GM18870 (cell line): ENCODE measurements at regions not wholly inside any gene's neighbourhood (a gene's known extent, or its start where the extent isn't known, plus 50 kb on each side); places are given as distances from the start of the nearest gene placed in this dataset.

ENCODE experiments used
- ATAC-seq: cut with Tn5 transposase; IDR thresholded peaks from one replicate; pipeline ENCODE4 v1.9.1; 2021; ENCODE audit warnings: moderate library complexity; ENCODE audit not compliant: unreplicated experiment

DNA sequence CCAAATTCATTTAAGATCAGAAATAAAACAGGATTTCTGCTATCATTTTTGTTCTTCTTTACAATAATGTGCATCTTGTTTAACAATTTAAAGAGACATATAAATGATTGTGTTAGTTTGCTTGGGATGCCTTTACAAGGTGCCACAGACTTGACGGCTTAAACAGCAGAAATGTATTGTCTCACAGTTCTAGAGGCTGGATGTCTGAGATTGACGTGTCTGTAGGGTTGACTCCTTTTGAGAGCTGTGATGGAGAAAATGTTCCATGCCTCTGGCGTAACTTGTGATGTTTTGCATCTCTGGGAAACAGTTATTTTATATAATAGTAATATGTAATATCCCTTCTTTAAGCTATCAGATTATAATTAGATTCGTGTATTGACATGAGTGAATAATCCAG lies 1091.6 kb upstream of the PRMT6 start:
- ATAC-seq = no peak

DNA sequence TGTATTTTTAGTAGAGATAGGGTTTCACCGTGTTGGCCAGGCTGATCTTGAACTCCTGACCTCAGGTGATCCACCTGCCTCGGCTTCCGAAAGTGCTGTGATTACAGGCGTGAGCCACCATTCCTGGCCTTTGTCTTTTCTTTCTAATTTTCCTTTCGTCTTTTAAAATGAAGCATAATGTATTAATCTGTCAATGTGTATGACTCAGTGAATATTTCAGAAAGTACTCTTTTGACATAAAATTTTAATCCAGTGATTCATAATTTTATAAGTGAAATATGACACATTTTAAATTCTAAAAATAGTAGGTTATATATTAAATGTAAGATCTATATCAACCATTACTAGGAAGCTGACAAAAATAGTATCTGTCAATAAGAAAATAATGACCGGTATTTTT lies 1059.0 kb upstream of the PRMT6 start:
- ATAC-seq = no peak

DNA sequence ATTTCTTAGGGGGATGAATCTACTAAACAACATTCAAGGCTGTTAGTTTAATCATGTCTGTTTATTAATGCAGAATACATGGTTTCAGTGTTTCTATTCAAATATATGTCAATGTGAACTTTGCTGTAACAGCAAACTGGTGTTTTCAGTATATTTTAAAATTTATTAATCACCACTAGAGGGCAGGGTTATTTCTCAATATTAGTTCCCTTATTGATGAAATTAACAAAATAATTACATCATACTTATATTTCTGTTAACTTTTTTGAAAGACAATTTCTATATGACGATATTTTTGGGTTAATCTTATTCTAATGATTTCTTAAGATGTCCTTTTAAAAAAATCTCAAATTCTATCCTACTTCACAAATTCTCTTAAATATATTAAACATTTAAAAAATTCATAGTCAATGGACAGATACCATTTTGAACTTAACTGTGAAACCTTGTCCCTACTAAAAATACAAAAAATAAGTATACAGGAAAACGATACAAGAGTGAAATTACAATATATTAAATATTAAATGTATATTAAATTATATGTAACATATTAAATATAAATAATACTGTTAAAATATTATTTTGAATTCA lies 1034.1 kb upstream of the PRMT6 start:
- ATAC-seq = no peak

DNA sequence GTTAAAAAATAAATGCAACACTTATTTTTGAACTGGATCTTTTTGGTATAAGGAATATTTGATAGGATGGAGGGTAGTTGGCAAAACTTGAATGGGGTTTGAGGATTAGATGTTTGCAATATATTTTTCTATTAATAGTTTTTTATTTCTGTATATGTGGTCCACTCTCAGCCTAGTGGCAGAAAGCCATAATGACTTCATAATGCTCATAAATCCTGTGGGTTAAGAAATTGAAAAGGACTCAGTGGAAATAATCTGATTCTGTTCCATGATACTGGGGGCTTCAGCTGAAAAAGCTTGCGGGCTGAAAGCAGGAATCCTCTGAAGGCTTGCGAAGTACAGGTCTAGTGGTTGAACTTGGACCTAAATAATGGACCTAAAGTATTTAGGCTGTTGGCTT lies 1028.6 kb upstream of the PRMT6 start:
- ATAC-seq = no peak

DNA sequence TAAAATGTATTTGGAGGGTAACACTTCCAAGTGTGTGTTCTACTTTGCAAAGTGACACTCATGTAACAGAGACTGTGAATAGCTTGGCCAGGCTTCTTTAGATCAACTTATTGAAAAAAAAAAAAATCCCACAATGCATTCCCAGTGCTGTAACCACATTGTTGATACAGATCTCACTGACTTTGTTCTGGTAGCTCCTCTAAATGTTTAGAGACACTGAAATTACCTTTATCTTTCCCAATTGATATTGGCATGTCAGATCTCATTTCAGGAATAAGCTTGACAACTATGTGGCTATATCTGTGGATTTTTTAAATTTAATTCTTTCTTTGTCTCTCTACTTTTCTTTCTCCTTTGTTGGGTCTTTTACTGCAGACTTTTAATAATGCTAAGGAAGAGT lies 1018.9 kb upstream of the PRMT6 start:
- ATAC-seq = no peak

DNA sequence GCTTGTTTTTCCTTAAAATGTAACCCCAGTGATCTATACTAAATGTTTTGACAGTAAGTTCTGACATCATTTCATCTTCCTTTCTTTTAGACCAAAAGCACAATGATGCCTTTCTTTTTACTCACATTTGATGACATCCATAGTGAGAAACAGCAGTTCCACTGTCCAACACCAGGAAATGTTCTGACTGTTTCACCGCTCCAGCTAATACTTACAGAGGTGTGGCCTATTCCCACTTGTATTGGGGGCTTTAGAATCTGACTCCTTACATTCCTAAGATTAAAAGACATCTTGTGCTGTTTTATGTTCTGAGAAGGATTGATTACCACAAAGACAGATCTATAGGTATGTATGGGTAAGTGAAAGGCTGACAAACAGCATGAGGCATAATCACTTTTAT lies 1018.2 kb upstream of the PRMT6 start:
- ATAC-seq = no peak

DNA sequence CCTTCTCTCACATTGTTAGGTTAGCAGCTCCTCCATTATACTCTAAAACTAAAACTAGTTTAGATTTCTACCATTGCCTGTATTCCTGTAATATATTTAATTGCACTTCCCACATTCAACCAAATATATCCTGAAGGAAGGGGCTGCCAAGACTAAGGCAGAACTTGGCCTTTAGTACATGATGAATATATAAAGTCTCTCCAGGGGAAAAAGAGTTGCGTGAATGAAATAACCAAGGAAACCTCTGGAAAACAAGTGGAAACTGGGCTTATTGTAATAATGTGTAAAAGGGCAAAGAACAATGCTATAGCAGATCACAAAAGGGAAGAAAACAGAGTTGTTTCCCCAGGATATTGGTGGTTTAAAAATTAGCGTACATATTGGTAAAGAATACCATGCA lies 1012.5 kb upstream of the PRMT6 start:
- ATAC-seq = no peak

DNA sequence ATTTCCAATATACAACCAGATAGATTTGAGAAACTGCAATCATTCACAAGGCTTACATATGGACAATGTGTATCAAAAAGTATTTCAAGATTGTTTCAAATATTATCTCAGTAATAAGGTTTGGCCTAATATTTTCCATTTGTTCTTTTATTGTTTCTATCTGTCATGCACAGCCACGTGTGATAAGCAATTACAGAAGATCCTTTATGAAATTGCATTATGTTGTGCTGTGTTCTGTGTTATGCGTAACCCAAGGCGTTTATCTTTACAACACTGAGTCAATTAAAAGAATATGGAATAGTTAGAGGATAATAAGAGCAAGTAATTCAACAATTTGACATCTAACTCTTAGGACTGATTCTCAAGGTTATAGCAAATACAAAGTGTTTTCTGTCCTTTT lies 1009.3 kb upstream of the PRMT6 start:
- no peak for ATAC-seq

DNA sequence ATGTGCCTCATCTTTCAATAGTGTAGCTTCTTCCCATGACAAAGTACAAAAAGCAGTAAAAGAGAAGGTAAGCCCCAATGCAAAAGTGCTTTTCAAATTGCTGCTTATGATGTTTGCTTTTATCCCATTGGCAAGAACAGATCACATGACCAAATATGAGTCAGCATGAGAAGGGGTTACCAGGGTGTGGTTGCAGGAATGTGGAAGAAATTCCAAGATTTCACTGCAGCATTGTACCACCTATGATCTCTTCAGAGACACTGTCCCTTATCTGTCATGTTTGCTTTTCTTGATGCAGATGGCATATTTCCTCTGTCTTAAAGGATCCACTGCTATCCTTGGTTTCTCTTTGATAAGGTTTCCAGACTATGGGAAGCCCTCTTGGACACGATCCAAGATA lies 1006.9 kb upstream of the PRMT6 start:
- no peak for ATAC-seq

DNA sequence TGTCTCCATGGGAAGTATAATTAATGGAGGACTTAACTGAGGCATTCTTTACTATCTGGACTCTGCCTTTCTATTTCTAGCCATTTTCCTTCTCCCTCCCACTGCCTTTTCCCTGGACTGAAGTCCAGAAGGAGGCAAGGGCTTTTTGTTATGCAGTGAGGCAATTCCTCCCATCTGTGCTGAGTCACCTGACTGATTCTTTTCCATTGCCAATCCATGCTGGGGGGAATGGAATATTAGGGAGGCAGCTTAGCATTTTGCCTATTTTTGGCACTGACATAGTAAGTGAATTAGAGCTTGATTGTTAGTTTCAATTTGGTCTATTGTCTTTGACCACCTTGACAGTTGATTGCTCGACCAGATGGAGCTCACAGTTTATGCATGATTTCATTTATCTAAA lies 1000.6 kb upstream of the PRMT6 start:
- ATAC-seq = no peak

DNA sequence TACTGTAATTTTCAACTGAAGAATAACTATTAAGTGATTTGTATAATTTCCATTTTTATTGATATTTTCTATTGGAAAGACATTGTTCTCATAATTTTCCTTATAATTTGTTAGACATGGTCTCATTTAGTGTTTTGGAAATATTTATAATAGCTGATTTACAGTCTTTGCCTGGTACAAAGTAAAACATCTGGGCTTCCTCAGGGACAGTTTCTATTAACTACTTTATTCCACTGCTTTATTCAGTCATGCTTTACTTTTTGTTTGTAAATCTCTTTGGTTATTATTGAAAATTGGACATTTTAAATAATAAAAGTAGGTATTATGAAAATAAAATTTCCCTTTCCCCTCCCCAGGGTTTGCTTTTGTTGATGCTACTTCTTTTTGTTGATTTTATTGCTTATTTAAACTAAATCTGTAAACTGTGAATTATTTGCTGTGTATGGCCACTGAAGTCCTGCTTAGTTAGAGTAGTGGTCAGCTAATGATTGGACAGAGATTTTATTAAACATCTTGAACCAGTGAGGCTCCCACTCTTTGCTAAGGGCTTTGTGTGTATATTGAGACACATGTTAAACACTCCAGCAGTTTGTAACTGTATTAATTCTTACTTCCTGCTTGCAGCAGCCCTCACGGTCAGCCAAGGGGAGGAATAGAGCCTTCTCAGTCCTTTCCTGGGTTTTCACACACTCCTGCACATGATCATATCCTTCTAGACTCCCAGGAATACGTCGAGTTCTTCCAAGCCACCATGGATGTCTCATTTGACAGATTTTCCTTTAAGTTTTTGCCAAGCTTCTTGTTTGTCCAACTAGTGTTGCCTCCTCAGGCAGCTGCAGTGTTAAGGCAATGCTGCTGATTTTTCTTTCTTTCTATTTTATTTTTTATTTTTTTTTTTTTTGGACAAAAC lies 994.6 kb upstream of the PRMT6 start:
- no peak for ATAC-seq

DNA sequence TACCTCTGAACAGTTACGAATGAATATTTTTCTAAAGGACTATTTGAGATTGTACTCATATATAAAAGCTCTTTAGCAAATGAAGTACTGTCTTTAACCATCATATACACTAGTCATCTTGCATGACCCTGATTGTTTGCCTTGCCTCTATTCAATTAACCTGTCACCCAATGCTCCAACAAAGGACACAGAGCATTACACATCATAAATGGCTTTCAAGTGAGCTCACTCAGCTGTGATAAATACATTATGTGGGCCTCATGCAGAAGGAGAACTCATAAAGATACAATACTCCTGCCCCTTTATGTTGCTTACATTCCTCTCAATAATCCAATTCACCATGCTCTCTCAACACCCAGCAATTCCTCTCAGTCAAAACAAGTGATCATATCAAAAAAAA lies 993.0 kb upstream of the PRMT6 start:
- ATAC-seq = no peak

DNA sequence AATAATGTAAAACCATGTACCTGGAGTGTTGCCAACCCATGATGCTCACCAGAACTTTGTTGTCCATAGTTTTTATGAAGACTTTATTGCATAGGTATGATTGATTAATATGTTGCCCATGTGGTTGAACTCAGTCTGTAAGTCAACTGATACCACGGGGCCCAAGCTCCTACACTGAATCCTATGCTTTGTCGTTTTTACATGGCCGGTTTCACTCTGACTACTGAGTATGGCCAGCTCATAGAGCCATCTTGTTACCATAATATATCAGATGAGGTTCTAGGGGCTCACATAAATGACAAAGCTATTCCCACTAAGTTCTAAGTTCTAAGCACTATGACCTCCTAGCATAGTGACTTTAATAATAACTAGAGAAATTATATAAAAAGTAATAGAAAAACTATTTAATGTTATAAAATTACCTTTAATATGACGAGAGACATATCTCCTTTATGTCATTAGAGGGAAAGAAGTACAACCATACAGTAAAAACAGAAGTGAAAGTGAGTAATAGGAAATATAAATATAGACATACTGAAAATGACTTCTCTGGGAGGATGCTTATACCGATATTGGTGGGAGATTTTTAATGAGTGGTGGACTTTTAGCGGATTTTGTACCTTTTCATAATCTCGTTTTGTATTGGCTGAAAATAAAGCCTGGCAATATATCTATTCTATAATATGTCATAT lies 983.4 kb upstream of the PRMT6 start:
- ATAC-seq = peak; percentile 87

DNA sequence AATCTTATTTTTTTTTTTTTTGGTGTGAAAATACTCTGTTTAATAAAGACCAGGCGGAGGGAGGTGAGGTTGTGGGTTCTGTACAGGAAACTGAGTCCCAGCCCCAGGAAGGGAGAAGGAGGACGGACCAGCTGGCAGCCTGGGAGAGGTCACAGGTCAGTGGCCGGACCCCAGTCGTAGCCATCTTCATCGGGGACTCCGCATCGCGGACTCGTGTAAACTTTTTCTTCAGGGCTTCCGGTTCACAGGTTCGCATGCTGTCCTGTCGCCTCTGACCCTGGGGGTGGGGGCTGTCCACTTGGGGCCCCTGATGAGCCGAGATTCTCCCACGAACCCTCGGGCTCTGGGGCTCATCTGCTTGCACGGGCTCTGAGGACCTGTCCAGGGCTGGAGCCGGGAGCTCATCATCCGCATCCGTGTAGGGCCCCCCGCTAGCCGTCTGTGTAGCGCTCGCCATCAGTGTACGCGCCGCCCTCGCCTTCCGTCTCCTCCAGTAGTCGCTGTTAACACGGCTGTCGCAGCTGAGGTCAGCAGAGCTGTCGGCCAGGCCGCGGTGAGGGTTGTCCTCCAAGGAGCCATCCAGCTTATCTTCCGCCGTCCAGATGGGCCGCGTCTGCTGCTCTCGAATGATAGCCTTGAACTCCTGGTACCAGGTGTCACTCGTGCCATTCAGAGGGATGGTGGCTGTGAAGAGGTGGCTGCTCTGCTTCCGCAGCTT lies 975.7 kb upstream of the PRMT6 start:
- no peak for ATAC-seq

DNA sequence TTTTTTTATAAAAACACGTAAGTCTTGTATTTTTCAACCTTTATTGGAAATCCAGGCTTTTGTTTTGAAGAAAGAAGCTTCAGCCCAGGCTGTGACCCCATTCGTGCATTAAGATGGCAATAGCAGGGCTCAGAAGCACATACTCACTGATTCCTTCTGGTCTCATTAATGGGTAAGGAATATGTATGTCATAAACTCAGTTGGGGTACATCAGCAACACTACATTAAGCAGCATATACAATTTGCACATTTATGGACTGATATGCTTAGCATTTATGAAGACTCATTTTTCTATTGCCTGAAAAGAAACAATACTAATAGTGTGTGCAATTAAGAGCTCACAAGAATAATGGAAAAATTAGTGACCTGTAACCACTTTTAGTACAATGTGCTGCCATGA lies 945.4 kb upstream of the PRMT6 start:
- ATAC-seq = no peak

DNA sequence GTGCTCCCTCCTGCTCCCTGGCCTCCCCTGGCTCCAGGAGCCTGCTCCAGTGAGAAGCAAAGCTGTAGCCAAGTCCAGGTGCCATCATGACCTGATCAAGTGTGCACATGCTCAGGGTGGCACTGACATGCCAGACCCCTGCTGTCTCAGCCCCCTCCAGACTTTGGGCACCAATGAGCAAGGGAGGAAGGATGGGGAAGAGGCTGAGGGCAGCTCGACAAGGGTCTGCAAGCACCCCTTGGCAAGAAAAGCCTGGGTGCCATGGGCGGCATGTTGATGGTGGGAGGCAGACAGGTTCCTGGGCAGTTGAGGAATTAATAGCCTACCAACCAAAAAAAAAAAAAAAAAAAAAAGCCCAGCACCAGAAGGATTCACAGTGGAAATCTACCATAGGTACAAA lies 942.6 kb upstream of the PRMT6 start:
- no peak for ATAC-seq

DNA sequence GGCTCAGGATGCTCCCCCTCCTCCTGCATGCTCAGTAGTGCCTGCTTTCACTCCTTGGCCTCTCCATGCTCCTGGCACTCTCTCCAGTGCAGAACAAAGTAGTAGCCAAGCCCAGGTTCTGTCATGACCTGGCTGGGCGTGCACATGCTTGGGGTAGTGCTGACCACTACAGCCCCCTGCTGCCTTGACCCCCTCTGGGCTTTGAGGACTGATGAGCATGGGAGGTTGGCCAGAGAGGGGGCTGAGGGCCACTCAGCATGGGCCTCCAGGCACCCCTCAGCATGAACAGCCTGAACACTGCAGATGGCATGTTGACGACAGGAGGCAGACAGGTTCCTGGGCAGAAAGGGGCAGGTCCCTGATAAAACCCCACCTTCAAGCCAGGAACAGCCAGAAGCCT lies 935.7 kb upstream of the PRMT6 start:
- no peak for ATAC-seq

DNA sequence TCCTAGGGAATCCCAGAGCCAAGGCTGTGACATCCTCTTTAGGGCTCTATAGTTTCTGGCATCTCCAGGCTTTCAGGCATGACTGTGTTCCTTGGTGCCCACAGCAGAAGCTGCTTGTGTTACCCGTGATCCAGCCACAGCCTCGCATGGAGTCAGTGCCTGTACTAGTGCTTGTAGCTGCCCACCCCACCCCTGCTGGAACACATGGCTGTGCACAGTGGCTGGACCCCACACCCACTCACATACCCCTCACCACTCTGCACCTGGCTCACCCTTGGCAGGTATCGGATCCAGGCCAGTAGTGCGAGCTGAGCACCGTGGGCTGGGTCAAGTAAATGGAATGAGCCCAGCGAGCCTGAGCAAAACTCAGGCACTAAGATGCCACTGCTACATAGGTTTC lies 934.7 kb upstream of the PRMT6 start:
- ATAC-seq = no peak

DNA sequence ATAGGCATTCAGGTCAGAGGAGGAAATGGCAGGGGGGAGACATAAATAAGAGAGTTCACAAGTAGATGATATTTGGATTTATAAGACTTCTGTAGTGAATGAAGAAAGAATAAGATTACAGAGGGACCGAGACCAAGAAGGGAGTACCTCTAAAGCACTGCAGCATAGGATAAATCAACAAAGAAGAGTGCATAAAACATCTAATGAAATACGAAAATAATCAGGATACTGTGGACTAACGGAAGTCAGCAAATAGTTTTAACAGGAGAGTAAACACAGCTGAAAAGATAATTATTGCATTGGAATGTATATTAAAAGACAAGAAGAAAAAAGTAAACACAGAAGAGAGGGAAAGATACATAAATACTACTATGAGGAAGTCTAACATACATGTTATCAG lies 921.9 kb upstream of the PRMT6 start:
- no peak for ATAC-seq

DNA sequence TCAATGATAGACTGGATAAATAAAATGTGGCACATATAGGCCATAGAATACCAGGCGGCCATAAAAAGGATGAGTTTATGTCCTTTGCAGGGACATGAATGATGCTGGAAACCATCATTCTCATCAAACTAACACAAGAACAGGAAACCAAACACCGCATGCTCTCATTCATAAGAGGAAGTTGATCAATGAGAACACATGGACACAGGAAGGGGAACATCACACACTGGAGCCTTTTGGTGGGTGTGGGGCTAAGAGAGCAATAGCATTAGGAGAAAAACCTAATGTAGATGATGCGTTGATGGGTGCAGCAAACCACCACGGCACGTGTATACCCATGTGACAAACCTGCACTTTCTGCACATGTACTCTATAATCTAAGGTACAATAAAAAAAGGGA lies 883.4 kb upstream of the PRMT6 start:
- ATAC-seq = no peak

DNA sequence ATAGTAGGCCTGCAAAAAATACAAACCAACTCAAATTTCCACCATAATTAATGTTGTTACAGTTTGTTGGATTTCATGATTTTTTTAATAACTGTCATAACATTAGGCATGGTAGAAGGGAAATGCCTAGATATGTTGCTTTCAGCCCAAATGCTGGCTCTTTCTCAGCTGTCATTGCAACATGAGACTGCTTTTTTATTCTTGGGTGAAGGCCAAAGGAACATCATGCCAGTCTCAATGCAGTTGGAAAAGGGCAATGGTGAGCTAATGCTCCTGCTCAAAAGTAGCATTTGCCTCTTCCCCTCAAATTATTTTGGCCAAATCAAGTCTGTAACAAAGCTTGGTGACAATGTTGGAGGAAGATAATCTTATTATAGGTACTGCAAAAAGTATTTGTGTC lies 877.7 kb upstream of the PRMT6 start:
- ATAC-seq = no peak

DNA sequence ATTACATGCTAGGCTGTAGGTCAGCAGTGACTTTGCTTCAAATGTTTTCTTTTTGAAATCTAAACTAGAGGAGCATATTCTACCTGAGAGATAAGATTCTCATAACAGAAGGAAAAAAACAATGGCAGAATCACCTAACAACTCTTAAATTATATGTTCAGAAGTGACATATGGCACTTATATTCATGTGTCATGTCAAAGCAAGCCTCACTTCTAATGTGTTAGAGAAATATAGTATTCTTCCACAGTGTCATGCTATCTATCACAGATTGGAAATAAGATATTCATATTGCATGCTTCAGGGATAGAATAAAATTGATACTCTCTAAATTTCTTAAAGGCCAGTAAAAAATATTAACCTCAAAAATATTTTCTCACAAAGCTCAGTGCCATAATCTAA lies 874.6 kb upstream of the PRMT6 start:
- no peak for ATAC-seq
